ENCODE measurements at regions not wholly inside any gene's neighbourhood (a gene's known extent, or its start where the extent isn't known, plus 50 kb on each side); places are given as distances from the start of the nearest gene placed in this dataset.

DNA sequence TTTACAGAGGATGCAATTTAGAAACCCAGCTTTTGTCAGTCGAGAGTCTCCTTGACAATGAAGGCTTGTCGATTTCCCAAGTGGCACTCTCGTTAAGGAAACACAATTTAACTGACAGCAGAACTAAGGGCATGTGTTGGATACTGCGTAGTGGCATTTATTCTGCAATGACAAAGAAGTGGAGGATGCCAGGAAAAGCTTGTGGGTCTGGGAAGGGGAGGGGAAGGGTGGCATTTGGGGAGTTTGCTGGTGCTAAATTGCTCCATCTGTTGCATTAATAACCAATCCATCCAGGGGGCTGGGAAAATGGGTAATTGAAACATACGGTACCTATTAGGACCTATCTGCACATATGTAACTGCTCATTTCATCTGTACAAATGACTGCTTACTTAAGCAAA lies 190.6 kb downstream of the NSG2 start:
- no peak for DNase-seq

DNA sequence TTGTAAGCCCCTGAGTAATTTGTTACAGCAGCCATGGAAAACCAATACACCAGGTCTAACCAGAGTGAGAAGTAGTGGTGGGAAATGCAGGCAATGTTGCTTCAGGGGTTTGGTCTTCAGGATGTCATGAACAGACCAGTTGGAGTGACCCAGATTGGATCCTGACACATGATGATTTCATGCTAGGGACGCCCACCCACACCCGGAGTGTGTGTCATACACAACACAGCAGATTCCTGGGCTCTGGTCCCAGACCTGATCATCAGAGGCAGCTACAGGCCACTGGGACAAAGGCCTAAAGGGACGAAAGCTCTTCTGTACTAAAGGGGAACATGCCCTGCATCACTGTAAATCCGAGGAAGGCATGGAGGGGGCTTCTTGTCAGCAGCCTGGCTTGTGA lies 194.2 kb downstream of the NSG2 start:
- DNase-seq = no peak

DNA sequence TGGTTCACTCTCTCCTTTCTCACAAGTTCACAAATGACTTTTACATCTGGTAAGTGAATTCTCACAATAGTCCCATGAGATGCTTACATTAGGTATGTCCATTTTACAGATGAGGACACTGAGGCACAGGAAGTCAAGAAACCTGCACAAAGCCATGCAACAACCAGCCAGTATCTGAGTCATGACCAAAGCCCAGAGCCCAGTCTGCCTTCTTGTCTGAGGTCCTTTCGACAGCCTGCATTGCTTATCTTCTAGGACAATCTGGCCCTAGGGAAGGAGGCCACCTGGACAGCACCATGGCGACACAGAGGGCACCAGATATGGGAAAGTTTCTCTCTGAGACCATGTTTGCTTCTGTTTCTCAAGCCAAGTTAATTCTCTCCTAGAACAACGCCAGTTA lies 197.1 kb downstream of the NSG2 start:
- no peak for DNase-seq

DNA sequence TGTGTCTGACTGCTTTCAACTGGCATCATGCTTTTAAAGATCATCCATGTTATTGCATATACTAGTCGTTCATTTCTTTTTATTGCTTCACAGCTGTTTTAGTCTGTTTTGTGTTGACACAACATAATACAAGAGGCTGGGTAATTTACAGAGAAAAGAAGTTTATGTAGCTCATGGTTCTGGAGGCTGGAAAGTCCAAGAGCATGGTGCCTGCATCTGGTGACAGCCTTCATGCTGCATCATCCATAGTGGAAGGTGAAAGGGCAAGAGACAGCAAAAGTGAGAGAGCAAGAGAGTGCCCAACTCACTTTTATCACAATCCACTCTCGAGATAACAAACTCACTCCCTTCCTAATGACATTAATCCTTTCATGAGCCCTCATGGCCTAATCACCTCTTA lies 198.4 kb downstream of the NSG2 start:
- no peak for DNase-seq

DNA sequence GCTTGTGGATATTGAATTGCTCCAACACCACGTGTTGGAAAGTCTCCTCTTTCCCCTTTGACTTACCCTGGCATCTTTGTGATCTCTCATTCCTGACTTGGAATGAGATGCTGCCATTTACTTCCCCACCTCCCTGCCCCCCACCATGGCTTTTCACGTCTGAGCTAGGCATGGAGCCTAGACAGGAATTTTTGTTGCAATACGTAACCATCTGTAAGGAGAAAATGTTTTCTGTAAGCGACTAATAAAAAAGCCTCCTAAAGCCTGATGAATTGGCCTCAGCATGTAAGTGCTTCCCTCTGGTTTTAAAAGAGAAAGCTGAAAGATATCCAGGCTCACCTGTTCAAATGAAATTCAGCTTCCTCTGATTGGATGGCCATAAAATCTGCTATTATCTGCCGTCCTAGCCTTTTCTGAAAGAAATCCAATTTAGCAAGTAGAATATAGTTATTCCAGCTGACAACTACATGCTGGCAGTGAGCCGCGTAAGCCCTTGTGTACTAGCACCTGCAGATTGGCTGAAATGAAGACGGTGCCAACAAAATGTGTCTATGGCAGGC lies 200.1 kb downstream of the NSG2 start:
- DNase-seq = no peak

DNA sequence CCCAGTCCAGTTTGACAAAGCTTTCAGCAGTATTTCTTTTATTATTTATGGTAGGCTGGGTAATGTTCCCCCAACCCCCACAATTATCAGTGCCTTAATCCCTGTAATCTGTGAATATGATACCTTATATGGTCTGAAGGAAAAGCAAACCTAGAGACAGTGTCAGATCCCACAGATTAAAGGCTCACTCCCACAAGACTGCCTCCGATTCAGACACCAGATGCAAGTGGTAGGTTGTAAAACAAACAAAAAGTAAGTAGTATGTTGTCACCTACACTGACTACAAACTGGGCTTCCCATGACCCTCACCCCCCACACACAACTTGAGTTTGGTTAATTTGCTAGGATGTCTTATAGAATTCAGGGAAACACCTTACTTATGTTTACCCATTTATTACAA lies 201.2 kb downstream of the NSG2 start:
- DNase-seq = no peak

DNA sequence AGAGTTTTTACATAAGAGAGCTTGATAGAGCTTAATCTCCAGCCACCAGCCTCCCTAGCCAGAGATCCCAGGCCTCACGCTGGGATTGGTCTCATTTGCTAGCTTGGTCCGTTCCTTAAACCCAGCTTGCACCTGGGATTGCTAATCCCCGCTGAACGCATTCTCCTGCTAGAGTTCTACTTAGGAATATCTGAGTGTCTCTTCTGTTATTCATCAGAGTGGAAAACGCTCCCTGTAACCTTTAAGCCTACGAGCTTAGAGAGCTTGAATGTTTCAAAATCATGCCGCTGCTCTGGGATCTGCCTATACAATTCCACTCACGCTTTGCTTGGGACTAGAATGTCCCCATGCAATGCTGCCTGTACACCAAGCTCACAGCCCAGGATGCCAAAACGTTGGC lies 201.8 kb downstream of the NSG2 start:
- DNase-seq = no peak

DNA sequence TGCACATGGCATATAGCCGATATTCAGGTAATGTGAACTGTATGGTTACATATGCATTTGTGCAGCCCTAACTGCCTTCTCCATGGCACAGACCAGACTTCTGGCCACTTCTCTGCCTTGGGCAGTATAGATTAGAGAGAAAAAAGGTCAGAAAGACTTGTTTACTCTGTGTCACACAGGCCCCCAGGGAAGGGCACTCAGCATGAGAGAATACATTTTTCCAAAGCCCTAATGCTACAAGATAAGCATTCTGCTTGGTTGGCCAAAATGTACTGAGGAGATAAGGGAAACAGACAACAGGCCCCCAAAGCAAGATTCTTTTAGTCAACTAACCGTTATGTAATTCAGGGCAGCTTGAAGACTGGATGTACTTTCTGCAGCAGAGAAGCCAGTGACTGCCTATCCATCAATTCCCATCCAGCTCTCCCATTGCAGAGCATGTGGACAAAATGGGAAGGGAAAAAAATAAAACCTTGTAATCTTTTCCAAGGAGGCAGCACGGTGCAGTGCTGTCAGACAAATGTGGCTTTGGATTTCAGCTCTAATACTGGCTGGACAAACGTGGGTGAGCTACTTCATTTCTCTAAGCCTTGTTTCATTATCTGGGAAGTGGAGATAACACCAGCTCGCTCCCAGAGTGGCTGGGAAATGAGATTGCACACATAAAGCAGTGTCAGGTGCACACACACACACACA lies 205.9 kb downstream of the NSG2 start:
- no peak for DNase-seq

DNA sequence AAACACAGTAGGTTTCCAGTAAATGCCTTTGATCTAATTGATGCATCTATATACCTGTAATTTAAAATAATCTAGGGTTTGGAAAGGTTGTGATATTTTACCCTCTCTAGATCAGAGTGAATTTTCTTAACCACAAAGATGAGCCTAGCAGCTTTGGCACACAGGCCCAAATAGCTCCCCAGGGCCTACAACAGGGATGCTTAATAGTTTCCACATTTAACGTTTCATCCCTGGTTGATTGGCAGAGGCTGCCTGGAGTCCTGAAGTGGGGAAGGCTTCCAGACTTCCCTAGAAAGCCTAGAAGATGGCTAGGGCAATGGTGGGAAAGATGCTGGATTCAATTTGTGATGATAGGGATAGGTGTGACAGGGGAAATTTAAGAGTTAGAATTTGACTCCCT lies 206.6 kb downstream of the NSG2 start:
- DNase-seq = no peak

DNA sequence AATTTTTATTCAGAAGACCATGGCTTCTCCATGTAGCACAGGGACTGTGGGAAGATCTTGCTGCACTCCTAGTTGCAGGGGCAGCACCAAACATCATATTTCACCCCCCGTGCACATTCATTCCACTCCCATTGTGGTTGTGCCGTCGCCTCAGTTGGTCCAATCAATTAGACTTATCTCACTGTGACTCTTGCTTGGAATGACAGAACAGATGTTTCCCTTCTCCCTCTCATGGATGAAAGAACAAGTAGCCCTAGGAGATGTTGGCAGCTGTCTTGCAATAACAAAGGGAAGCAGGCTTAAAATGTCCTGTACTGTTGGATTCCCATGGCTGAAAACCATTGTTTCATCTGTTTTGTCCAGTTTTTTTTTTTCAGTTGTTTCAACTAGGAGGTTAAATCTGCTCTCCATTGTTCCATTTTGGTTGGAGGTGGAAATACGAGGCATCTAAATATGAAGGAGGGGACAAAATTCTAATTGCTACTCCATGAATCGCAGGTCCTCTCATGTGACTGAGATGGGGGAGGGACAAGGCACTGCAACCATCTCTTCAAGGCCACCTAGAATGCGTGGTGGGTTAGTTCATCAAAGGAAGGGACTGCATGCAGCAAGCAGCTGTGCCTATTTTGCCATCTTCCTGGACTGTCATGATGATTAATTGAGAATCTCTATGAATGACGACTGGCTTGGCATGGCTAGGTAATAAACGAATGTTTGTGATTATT lies 214.4 kb downstream of the NSG2 start:
- DNase-seq = no peak

DNA sequence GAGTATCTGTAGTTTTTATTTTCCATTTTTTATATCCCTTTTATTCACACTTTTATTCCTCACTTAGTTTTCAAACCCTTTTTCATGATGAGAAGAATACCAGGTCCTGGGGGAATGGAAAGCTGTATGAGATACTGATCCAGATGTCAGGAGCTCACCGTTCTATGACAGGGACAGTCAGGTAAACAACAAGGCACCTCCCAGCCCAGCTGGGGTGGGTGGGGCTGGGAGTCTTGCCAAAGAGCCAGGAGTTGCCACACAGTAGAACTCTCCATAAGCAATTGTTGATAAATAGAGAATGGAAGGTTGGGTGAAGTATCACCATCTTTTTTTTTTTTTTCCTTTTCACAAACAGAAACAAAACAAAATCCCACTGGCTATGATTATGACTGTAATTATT lies 225.8 kb downstream of the NSG2 start:
- DNase-seq = no peak

DNA sequence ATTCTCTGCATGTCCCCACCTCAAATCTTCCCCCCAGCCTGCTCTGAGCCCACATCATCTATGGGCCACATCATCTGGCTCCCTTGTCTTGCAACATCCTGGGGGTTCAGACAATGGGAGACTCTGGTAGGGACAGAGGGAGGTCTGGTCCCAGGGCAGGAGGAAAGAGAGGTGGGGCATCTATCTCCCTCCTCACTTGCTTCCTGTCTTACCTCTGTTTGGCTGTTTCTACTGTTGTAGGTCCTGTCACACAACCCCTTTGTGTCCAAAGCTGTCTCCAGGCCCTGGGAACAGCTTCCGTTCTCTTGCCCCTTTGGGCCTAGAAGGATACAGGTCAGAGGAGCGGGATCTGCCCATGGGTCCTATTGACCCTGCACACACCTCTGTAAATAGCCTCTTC lies 227.2 kb downstream of the NSG2 start:
- DNase-seq = no peak

DNA sequence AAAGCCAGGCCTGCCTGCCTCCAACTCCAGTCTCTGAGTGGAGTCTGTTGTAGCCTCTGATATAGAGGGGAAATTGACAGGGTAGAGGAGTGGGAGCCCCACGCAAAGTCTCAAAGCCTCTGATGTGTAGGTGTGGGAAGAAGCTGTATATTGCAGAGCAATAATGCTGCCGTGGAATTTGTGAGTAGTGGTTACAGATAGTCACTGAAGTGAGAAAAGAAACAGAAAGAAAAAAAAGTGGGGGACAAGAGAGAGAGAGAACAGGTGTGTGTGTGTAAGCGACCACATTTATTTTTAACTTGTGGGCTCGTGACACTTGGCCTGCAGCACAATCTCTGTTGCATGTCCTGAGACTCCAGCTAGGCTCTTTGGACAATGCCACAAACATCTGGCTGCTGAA lies 227.8 kb downstream of the NSG2 start:
- DNase-seq = no peak

DNA sequence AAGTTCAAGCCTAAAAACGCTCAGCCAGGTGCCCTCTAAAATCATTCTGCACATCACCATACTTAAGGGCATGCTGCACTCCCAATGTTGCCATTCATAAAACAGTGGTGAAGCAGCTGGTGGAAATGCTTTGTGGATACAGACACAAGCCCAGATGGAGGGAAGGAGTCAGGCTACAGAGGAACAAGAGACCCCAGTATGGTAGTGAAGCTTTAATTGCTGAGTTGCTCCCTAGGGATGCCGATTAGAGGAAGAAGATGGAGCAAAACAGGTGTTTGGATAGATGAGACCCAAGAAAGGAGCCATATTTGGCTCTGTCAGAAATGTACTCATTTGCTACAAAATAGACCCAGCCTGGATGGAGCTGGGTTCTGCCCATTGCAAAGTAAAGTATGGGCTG lies 230.5 kb downstream of the NSG2 start:
- DNase-seq = no peak

DNA sequence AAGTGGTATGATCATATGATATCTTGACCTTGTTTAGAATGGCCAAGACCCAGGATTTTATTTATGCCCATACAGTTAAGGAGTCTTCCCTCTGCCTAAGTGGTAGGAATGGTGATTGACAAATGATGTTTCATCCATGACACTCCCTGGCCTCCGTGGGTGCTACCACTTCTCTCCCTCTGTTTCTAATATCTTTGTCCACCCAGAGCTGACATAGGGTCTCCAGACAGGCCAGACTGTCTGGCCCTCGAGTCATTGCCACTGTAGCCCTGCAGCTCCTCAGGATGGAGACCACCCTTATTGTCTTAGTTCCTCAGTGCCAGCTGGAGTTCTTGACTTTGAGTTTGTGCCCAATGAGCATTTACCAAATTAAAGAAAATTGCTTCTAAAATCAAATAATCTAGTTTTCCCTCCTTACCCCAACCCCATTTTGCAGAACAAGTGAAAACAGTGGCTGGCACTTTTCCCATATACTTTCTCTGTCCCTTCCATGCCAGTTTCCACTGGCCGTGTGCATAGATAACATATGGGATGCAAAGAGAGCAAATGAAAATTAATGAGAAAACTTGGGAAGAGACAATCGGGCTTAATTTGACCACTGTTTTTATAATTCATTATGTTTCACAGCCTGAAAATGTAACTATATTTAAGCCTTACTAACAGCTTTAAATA lies 235.7 kb downstream of the NSG2 start:
- DNase-seq = no peak

DNA sequence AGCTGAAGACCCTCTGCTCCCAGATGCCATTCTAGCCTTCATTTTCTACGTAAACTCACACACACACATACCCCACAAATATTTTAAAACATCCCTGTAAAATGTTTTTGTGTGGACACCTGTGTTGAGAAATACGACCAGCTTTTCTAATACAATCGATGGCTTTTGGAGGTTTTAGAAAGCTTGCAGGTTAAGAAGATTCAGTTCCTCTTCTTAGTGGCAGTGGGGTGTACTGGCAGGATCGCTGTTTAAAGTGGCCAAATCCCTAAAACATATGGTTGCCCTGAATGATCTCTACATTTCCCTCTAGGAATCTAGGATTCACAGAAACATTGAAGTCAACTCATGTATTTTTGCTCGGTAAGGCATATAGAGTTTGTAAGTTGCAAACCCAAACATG lies 236.3 kb downstream of the NSG2 start:
- DNase-seq = no peak

DNA sequence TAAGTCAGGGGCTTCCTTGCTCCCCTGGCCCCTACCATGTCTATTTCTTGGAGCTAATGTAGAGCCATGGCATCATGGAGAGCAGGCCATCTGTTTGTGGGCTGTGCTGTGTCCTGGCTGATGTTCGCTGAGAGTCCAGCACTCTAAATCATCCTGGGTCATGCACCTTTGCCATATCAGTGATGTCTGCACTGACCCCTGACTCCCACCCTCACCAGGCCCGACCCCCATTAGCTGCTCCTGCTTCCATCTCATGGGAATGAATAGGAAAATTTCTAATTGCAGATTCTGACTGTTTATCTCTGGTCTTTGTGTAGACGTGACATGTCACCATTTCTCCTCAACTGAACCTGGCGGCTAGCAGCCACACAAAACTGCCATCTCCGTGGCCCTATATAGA lies 236.9 kb downstream of the NSG2 start:
- DNase-seq = no peak

DNA sequence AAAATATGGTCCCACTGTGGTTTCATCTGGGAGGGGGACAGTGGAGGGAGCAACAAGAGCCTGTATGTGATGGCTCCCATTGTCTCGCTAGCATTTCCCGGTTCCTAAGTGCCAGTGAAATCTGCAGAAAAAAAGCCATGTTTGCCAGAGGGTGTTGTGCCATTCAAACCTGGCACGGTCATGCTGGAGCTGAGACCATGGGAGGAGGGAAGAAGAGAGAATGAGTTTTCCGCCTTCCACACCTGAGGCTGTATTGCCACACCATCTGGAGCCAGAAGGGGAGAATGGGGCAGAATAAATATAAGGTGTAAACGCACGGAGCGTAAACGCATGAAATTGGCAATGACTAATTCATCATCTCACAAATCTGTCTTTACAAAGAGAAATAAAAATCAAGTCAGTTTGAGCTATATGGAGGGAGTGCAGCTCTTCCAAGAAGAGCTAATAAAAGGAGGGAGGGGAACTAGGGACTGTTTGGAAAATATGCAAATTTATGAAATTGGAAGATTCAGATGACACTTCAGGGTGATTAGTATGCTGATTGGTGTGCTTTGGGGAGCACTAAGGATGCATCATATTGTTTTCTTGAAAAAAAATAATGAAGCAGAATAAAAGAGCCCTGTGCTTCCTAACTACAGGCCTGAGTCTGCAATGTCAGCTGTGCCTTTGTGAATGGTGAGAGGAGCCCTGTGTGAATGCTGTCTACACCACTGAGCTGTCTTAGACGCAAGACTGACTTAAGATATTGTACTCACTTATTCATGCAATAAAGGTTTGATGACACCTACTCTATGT lies 237.9 kb downstream of the NSG2 start:
- no peak for DNase-seq

DNA sequence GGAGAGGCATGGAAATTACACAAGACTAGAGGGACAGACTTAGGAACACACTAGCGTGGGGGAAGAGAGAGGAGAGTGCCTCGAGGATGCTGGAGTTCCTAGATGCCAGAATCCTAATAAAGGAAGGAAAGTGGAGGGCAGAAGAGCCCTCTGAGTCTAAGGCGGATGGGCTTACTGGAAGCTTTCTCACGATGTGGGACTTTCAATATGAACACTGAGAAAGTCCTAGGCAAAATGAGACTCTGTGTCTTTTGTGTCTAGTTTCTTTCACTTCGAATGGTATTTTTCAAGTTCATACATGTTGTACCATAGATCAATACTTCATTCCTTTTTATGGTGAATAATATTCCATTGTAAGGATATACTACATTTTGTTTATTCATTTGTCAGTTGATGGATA lies 239.4 kb downstream of the NSG2 start:
- no peak for DNase-seq

DNA sequence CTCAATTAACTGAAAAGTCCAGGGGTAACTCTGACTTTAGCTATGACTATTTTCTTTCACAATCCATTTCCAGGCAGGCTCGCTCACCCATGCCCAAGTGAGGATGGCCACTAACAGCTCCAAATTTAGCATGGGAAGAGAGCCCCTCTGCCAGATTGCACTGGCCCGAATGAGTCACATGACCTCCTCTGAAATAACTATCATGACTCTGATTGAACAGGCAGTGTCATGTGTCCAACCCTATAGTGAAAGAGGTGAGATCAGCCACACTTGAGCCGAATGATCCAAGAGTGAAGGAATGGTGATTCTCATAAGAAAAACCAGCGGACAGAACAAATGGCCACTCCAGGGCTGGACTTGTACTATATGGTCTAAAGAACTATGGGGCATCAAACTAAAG lies 242.3 kb downstream of the NSG2 start:
- DNase-seq = no peak

DNA sequence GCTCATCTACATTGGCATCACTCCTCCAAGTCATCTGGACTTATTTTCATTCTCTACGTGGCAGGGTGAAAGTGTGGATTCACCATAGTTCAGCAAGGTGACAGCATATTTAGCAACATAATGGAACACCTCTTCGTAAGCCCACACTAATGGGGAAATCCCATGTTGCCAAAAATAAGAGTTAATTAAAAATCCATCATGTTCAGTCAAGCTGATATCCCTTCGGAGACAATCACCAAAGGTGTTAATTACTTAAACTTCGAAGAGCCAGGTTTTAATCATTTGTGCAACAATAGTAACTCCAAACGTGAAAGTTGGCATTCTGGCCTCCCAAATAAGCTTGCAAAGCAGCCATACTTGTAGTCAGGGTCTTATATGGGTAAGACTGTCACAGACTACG lies 242.9 kb downstream of the NSG2 start:
- DNase-seq = no peak

DNA sequence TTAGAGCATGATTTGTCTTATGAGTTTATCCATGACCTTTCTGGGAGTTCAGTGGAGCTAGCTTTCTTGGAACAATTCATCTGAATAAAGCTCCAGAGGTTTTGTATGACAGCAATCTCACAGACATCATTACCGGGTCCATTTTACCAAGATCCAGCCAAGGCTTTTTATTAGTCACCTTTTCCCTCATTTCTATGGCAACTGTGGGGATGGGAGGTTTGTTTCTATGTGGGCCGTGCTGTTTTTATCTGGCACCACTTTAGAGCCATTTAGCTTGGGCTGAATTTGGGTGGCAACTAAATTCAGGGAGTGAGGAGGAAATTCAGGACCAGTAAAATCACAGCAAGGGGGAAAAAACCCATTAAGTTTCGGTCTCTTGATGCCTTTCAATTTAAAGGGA lies 245.7 kb downstream of the NSG2 start:
- DNase-seq = no peak

DNA sequence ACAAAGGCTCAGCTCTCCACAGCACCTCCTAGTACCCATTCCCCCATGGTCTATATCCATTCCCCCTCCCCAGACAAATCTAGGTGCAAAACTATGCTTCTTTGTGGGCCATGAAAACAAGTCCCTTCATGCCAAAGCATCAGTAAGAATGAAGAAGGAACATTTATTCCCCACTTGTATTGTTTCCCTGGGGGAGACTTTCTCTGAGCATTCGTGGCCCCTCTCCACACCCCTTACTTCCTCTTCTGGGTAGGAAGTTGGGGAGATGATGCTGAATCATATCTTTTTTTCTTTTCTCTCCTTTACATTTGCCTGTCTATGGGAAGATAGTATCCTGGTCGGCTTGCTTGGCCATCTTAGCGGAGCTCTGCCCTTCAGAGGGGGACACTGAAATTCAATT lies 246.8 kb downstream of the NSG2 start:
- no peak for DNase-seq

Data from NCI-H1436 treated with DMSO at 0.1 percent for 48 hours (cell line).